VCaP (cell line): ENCODE measurements at regions not wholly inside any gene's neighbourhood (a gene's known extent, or its start where the extent isn't known, plus 50 kb on each side); places are given as distances from the start of the nearest gene placed in this dataset.
"Not testable (repeated sequence)": the region's sequence is repeated elsewhere in the genome, so short reads cannot be mapped to it uniquely, and the experiment has no call there.

Experiments used
- H3K27ac ChIP-seq: fragments of 450-650 bp; 2 replicates; pipeline ENCODE4 v1.5.1; 2017
- CTCF ChIP-seq: fragments of 450-650 bp; conservative IDR thresholded peaks from 2 replicates; pipeline ENCODE4 v1.5.1; 2017; ENCODE audit warnings: mild to moderate bottlenecking, moderate library complexity

- H3K27ac ChIP-seq: no peak overlapping the region
- no peak for TF ChIP-seq CTCF
Observed at GRCh38 chr20:59484228-59484627, 120.1 kb upstream of the PHACTR3 start.

- no peak for TF ChIP-seq CTCF
- H3K27ac ChIP-seq: no peak overlapping the region
Observed at GRCh38 chr20:59485576-59486454, 118.5 kb upstream of the PHACTR3 start.

DNA sequence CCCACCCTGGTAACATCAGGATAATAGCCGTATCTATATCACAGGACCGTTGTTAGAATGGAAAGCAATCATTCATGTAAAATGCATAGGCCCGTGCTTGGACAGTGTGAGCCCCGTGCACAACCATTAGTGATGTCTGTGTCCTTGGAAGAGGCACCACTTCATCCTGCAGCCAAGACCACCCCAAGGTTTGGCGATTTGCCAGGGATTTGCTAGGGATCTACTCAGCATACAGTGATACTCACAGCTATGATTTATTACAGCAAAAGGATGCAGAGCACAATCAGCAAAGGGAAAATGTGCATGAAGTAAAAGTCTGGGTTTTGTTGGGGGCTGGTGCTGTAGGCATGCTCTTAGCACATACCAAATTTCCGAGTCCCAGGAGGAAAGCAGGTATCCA lies 115.9 kb upstream of the PHACTR3 start:
- H3K27ac ChIP-seq: not testable (repeated sequence)

GRCh38 chr20:59490196-59491004 lies 113.9 kb upstream of the PHACTR3 start:
- H3K27ac ChIP-seq: not testable (repeated sequence)

DNA sequence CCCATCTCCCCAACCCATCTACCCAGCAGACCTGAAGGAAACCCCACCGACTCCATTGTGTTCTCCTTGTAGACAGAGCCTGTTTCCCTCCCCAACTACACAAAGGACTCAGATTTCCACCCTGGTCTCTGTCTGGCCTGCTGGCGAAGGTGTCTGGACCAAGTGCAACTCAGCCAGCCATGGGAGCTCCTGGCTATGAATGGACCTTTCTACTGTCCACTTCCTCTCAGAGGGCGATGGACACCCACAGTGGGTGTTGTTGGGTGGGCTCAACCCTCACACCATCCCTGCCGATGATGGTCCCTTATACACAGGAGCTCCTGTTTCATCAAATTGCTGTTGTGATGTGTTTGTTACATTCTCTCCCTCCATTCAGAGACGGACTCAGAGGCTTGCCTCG lies 112.5 kb upstream of the PHACTR3 start:
- no peak overlapping the region for H3K27ac ChIP-seq
- no peak for TF ChIP-seq CTCF

DNA sequence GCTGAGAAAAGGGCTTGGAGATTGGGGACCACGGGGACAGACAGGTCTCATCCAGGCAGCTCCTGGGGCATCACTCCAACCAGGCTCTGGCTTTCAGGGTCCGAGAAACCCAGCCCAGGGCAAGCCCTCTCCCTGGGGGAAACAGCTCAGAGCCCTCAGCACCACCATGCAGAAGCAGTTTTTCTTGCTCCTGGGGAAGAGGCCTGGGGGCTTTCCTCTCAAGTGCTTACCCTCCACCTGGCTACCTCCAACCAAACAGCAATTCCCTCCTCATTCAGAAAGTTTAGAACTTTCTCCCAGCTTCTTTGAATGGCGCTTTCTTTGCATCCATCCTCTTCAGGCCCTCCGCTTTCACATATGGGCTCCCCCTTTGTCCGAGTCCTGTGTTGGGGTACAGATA lies 110.4 kb upstream of the PHACTR3 start:
- no peak overlapping the region for H3K27ac ChIP-seq
- no peak for TF ChIP-seq CTCF

GRCh38 chr20:59495166-59495565 lies 109.2 kb upstream of the PHACTR3 start:
- TF ChIP-seq CTCF: no peak
- no peak overlapping the region for H3K27ac ChIP-seq

GRCh38 chr20:59495894-59496510 lies 108.3 kb upstream of the PHACTR3 start:
- TF ChIP-seq CTCF: peak; percentile 97
- no peak overlapping the region for H3K27ac ChIP-seq
